ENCODE measurements at regions not wholly inside any gene's neighbourhood (a gene's known extent, or its start where the extent isn't known, plus 50 kb on each side); places are given as distances from the start of the nearest gene placed in this dataset.

DNA sequence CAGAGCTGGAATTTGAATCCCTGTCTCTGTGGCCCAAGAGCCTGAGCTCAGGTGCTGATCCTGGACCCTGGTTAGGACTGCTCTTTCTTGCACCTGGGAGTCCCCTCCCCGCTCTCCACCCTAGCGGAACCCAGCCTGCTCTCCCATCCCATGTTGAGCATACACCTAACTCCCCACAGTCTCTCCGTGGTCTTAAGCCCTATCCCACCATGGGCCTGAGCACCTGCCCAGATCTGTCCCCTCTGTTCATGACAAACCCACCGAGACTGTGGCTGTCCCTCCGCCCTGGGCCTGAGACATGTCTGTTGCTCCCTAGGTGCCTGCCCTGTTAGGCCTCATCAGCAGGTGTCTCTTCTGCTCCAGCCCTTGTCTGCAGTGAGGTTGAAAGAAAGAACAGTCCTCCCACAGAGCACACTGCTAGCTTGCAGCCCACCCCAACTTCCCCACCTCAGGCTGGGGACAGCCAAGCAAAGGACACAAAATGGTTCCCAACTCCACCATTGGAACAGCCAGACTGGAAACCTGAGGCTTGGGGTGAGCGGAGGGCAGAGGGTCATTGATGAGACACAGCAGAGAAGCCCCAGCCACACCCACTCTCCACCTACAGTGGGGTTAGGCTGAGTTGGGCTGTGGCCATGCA, 118.5 kb downstream of the MATN1 start:
- TF ChIP-seq, protein P1, sequence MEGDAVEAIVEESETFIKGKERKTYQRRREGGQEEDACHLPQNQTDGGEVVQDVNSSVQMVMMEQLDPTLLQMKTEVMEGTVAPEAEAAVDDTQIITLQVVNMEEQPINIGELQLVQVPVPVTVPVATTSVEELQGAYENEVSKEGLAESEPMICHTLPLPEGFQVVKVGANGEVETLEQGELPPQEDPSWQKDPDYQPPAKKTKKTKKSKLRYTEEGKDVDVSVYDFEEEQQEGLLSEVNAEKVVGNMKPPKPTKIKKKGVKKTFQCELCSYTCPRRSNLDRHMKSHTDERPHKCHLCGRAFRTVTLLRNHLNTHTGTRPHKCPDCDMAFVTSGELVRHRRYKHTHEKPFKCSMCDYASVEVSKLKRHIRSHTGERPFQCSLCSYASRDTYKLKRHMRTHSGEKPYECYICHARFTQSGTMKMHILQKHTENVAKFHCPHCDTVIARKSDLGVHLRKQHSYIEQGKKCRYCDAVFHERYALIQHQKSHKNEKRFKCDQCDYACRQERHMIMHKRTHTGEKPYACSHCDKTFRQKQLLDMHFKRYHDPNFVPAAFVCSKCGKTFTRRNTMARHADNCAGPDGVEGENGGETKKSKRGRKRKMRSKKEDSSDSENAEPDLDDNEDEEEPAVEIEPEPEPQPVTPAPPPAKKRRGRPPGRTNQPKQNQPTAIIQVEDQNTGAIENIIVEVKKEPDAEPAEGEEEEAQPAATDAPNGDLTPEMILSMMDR (conservative IDR thresholded peaks at IDR 0.05; ENCODE audit: low read length) = no peak
- no peak for TF ChIP-seq EZH2phosphoT487 (IDR thresholded peaks at IDR 0.05; ENCODE audit: borderline replicate concordance)
